Vagina (tissue), 2 donors: ENCODE measurements at regions not wholly inside any gene's neighbourhood (a gene's known extent, or its start where the extent isn't known, plus 50 kb on each side); places are given as distances from the start of the nearest gene placed in this dataset.

Source experiments
- DNase-seq, 2 donors: peaks; one replicate each; pipeline ENCODE4 v3.0.0-alpha.2; 2017; ENCODE audit errors: extremely low spot score in 2 of 2
- H3K27ac ChIP-seq: fragments of 200-600 bp; sonication (generic); one replicate; pipeline ENCODE4 v1.5.1; 2019
- H3K27me3 ChIP-seq: fragments of 200-600 bp; sonication (generic); one replicate; pipeline ENCODE4 v1.5.1; 2019
- H3K36me3 ChIP-seq, 2 donors: fragments of 200-600 bp; sonication (generic); one replicate each; pipeline ENCODE4 v1.5.1; 2017 to 2019
- H3K4me1 ChIP-seq: fragments of 200-600 bp; sonication (generic); one replicate; pipeline ENCODE4 v1.5.1; 2019
- H3K4me3 ChIP-seq, 2 donors: fragments of 200-600 bp; sonication (generic); 1 replicate in 1 of 2; 2 replicates in 1 of 2; pipeline ENCODE4 v1.5.1; 2016 to 2019
- H3K9me3 ChIP-seq: fragments of 200-600 bp; sonication (generic); one replicate; pipeline ENCODE4 v1.5.1; 2019
- CTCF ChIP-seq, 3 experiments: fragments of 450-650 bp in 2 of 3; fragments of 200-600 bp in 1 of 3; sonication (generic) in 1 of 3; IDR thresholded peaks; one replicate each; pipeline ENCODE4 v1.5.1; 2017 to 2019; ENCODE audit warnings: antibody characterized with exemption in 3 of 3, mild to moderate bottlenecking in 2 of 3, moderate library complexity in 2 of 3
- POLR2A ChIP-seq, 2 donors: fragments of 450-650 bp; IDR thresholded peaks; one replicate each; pipeline ENCODE4 v1.6.1; 2017; ENCODE audit warnings: antibody characterized with exemption in 2 of 2, mild to moderate bottlenecking in 2 of 2, moderate library complexity in 2 of 2
- POLR2AphosphoS5 ChIP-seq, 2 donors: sonication (generic); formaldehyde crosslinking; IDR thresholded peaks; one replicate each; pipeline ENCODE4 v1.9.0; 2017; ENCODE audit warnings: antibody characterized with exemption in 2 of 2, mild to moderate bottlenecking in 2 of 2, low read depth in 1 of 2; ENCODE audit not compliant: insufficient read depth in 1 of 2
- intact Hi-C: fragments of 100-400 bp; cut with DNase I; formaldehyde crosslinking; loops from one replicate; pipeline ENCODE4 v1.15.1; 2023

GRCh38 chr2:122885436-122885835, 1130.0 kb downstream of the TSN start:
- Histone ChIP-seq H3K36me3 (no peaks in the 10 kb centered on the region), H3K4me1 (no peaks in the 10 kb centered on the region), H3K9me3 (no peaks in the 10 kb centered on the region), H3K27ac (no peak overlapping the region), H3K4me3 (no peak overlapping the region), H3K27me3 (no peaks in the 10 kb centered on the region)
- DNase-seq = no peak
- TF ChIP-seq POLR2A (IDR thresholded peaks at IDR 0.05) = no peak
- no peak for TF ChIP-seq CTCF (IDR thresholded peaks at IDR 0.05)
- no peak for TF ChIP-seq POLR2AphosphoS5 (IDR thresholded peaks at IDR 0.05; ENCODE audit: insufficient read depth in 1 of 2, low read depth in 1 of 2)
- intact Hi-C loops = no loop called here

- Histone ChIP-seq H3K9me3 (no peaks in the 10 kb centered on the region), H3K36me3 (no peaks in the 10 kb centered on the region), H3K27ac (no peak overlapping the region), H3K4me3 (no peak overlapping the region), H3K27me3 (no peaks in the 10 kb centered on the region), H3K4me1 (no peaks in the 10 kb centered on the region)
- intact Hi-C loops = no loop called here
- DNase-seq = no peak
- TF ChIP-seq POLR2A (IDR thresholded peaks at IDR 0.05) (no peak), POLR2AphosphoS5 (IDR thresholded peaks at IDR 0.05; ENCODE audit: insufficient read depth in 1 of 2, low read depth in 1 of 2) (no peak), CTCF (IDR thresholded peaks at IDR 0.05) (no peak)
Measured at GRCh38 chr2:122886479-122887145, 1131.2 kb downstream of the TSN start.

- Histone ChIP-seq H3K36me3 (no peaks in the 10 kb centered on the region), H3K4me1 (no peaks in the 10 kb centered on the region), H3K4me3 (no peak overlapping the region), H3K27me3 (no peaks in the 10 kb centered on the region), H3K27ac (no peak overlapping the region), H3K9me3 (no peaks in the 10 kb centered on the region)
- intact Hi-C loops = no loop called here
- no peak for TF ChIP-seq CTCF (IDR thresholded peaks at IDR 0.05)
- no peak for TF ChIP-seq POLR2AphosphoS5 (IDR thresholded peaks at IDR 0.05; ENCODE audit: insufficient read depth in 1 of 2, low read depth in 1 of 2)
- TF ChIP-seq POLR2A (IDR thresholded peaks at IDR 0.05) = no peak
- DNase-seq = no peak
Measured at GRCh38 chr2:122899614-122900013, 1125.5 kb upstream of the CNTNAP5 start.

- Histone ChIP-seq H3K4me1 (no peaks in the 10 kb centered on the region), H3K9me3 (no peaks in the 10 kb centered on the region), H3K27me3 (no peaks in the 10 kb centered on the region), H3K36me3 (no peaks in the 10 kb centered on the region), H3K27ac (no peak overlapping the region), H3K4me3 (no peak overlapping the region)
- TF ChIP-seq CTCF (IDR thresholded peaks at IDR 0.05) = no peak
- TF ChIP-seq POLR2AphosphoS5 (IDR thresholded peaks at IDR 0.05; ENCODE audit: insufficient read depth in 1 of 2, low read depth in 1 of 2) = no peak
- no peak for TF ChIP-seq POLR2A (IDR thresholded peaks at IDR 0.05)
- DNase-seq = no peak
- intact Hi-C loops = no loop called here
Measured at GRCh38 chr2:122905431-122905830, 1119.7 kb upstream of the CNTNAP5 start.

- no peaks in the 10 kb centered on the region for H3K27me3 ChIP-seq
- H3K4me1 ChIP-seq = no peaks in the 10 kb centered on the region
- intact Hi-C loops = no loop called here
Measured at GRCh38 chr2:122908159-122908558, 1116.9 kb upstream of the CNTNAP5 start.

More at GRCh38 chr2:122908159-122908558, 1116.9 kb upstream of the CNTNAP5 start:
- DNase-seq = no peak
- H3K27ac ChIP-seq = no peak overlapping the region
- no peak overlapping the region for H3K4me3 ChIP-seq
- H3K36me3 ChIP-seq = no peaks in the 10 kb centered on the region
- H3K9me3 ChIP-seq = no peaks in the 10 kb centered on the region
- no peak for TF ChIP-seq POLR2A (IDR thresholded peaks at IDR 0.05)
- TF ChIP-seq POLR2AphosphoS5 (IDR thresholded peaks at IDR 0.05; ENCODE audit: insufficient read depth in 1 of 2, low read depth in 1 of 2) = no peak
- no peak for TF ChIP-seq CTCF (IDR thresholded peaks at IDR 0.05)
